ENCODE measurements at regions not wholly inside any gene's neighbourhood (a gene's known extent, or its start where the extent isn't known, plus 50 kb on each side); places are given as distances from the start of the nearest gene placed in this dataset.

- TF ChIP-seq CTCF (IDR thresholded peaks at IDR 0.05), result no peak
- Histone ChIP-seq H3K27ac (no peak overlapping the region), H3K4me2 (ENCODE audit: low read length) (no peak overlapping the region), H3K79me2 (no peaks in the 10 kb centered on the region), H3K9me3 (ENCODE audit: control insufficient read depth, low read length) (no peaks in the 10 kb centered on the region), H3K36me3 (ENCODE audit: control insufficient read depth, insufficient read depth, low read length) (no peaks in the 10 kb centered on the region), H3K27me3 (ENCODE audit: control insufficient read depth, insufficient read depth, low read length) (no peaks in the 10 kb centered on the region), H3K4me3 (ENCODE audit: low read depth, low read length) (no peak overlapping the region), H3K4me1 (no peaks in the 10 kb centered on the region), H2AFZ (no peak overlapping the region), H3K9ac (no peak overlapping the region)
These were observed 416.8 kb upstream of the SALL1 start for GRCh38 chr16:51567911-51568310.

GRCh38 chr16:51565184-51565583 lies 414.1 kb upstream of the SALL1 start:
- H3K9me3 ChIP-seq (ENCODE audit: control insufficient read depth, low read length), result no peaks in the 10 kb centered on the region
- no peak overlapping the region for H2AFZ ChIP-seq
- H3K27me3 ChIP-seq (ENCODE audit: control insufficient read depth, insufficient read depth, low read length), result no peaks in the 10 kb centered on the region
- H3K79me2 ChIP-seq, result no peaks in the 10 kb centered on the region
- H3K27ac ChIP-seq, result no peak overlapping the region
- H3K9ac ChIP-seq, result no peak overlapping the region
- TF ChIP-seq CTCF (IDR thresholded peaks at IDR 0.05), result no peak
- no peak overlapping the region for H3K4me2 ChIP-seq (ENCODE audit: low read length)
- no peaks in the 10 kb centered on the region for H3K4me1 ChIP-seq
- H3K4me3 ChIP-seq (ENCODE audit: low read depth, low read length), result no peak overlapping the region
- H3K36me3 ChIP-seq (ENCODE audit: control insufficient read depth, insufficient read depth, low read length), result no peaks in the 10 kb centered on the region

- Histone ChIP-seq H3K4me2 (ENCODE audit: low read length) (no peak overlapping the region), H3K27me3 (ENCODE audit: control insufficient read depth, insufficient read depth, low read length) (no peaks in the 10 kb centered on the region), H3K4me3 (ENCODE audit: low read depth, low read length) (no peak overlapping the region), H3K79me2 (no peaks in the 10 kb centered on the region), H3K27ac (no peak overlapping the region), H2AFZ (no peak overlapping the region), H3K9me3 (ENCODE audit: control insufficient read depth, low read length) (no peaks in the 10 kb centered on the region), H3K4me1 (no peaks in the 10 kb centered on the region), H3K36me3 (ENCODE audit: control insufficient read depth, insufficient read depth, low read length) (no peaks in the 10 kb centered on the region), H3K9ac (no peak overlapping the region)
- no peak for TF ChIP-seq CTCF (IDR thresholded peaks at IDR 0.05)
These were observed 411.8 kb upstream of the SALL1 start for GRCh38 chr16:51562891-51563290.

- H3K27me3 ChIP-seq (ENCODE audit: control insufficient read depth, insufficient read depth, low read length), result no peaks in the 10 kb centered on the region
- H3K36me3 ChIP-seq (ENCODE audit: control insufficient read depth, insufficient read depth, low read length), result no peaks in the 10 kb centered on the region
- no peak overlapping the region for H2AFZ ChIP-seq
- no peaks in the 10 kb centered on the region for H3K4me1 ChIP-seq
- H3K9ac ChIP-seq, result no peak overlapping the region
- no peaks in the 10 kb centered on the region for H3K79me2 ChIP-seq
- H3K4me3 ChIP-seq (ENCODE audit: low read depth, low read length), result no peak overlapping the region
- H3K27ac ChIP-seq, result no peak overlapping the region
- TF ChIP-seq CTCF (IDR thresholded peaks at IDR 0.05), result no peak
- H3K9me3 ChIP-seq (ENCODE audit: control insufficient read depth, low read length), result no peaks in the 10 kb centered on the region
- H3K4me2 ChIP-seq (ENCODE audit: low read length), result no peak overlapping the region
These were observed 408.8 kb upstream of the SALL1 start for GRCh38 chr16:51559901-51560300.

GRCh38 chr16:51557670-51558069 lies 406.6 kb upstream of the SALL1 start:
- no peaks in the 10 kb centered on the region for H3K9me3 ChIP-seq (ENCODE audit: control insufficient read depth, low read length)
- H3K27me3 ChIP-seq (ENCODE audit: control insufficient read depth, insufficient read depth, low read length), result no peaks in the 10 kb centered on the region
- no peak for TF ChIP-seq CTCF (IDR thresholded peaks at IDR 0.05)
- no peaks in the 10 kb centered on the region for H3K4me1 ChIP-seq
- H3K9ac ChIP-seq, result no peak overlapping the region
- no peak overlapping the region for H3K4me3 ChIP-seq (ENCODE audit: low read depth, low read length)
- no peaks in the 10 kb centered on the region for H3K36me3 ChIP-seq (ENCODE audit: control insufficient read depth, insufficient read depth, low read length)
- no peak overlapping the region for H3K4me2 ChIP-seq (ENCODE audit: low read length)
- H3K27ac ChIP-seq, result no peak overlapping the region
- H2AFZ ChIP-seq, result no peak overlapping the region
- H3K79me2 ChIP-seq, result no peaks in the 10 kb centered on the region
